ENCODE measurements at regions not wholly inside any gene's neighbourhood (a gene's known extent, or its start where the extent isn't known, plus 50 kb on each side); places are given as distances from the start of the nearest gene placed in this dataset.

DNA sequence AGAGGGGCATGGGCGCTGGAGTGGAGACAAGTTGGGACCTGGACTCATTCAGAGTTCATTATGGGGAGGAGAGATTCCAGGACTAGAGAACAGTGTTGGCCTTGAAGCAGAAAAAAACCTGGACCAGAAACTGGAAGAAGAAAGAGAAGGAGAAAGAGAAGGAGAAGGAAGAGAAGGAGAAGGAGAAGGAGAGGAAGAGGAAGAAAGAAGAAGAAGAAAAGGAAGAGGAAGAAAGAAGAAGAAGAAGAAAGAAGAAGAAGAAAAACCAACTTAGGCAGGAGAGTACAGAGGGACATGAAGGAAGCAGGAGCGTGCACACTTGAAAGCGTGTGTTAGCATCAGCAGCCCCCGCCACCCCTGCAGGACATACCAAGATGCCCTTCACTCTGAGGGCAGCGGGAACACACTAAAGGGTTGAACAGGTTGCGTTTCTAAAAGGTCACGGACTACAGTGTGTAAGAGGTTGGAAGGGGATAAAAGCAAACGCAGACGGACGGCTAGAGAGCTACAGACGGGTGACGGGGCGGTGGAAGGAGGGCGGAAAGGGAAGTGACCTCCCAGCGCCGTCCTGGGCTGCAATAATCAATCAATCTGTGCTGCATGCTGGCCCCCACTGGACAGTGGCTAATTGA, 95.3 kb downstream of the SEC61G start:
- ATAC-seq (no peak), DNase-seq (no peak)
- no peaks in the 10 kb centered on the region for H3K4me1 ChIP-seq
- in situ Hi-C loops (cut with MboI; ENCODE audit: low sequenced_read_pairs in 4 of 4) (no loop called here), intact Hi-C loops (cut with DNase I; ENCODE audit: low total_unique reads) (no loop called here)
- H3K4me3 ChIP-seq = peak overlapping the region in 2 of 4 donors; percentile 25 to 28
- H3K27me3 ChIP-seq = peaks cover 0 to 8% (median 0%) of the 10 kb centered on the region in 3 donors
- TF ChIP-seq CTCF (IDR thresholded peaks at IDR 0.05 in 4 of 5, conservative IDR thresholded peaks at IDR 0.05 in 1 of 5) (no peak), POLR2A (IDR thresholded peaks at IDR 0.05) (no peak)
- H3K27ac ChIP-seq = no peak overlapping the region
- H3K36me3 ChIP-seq = no peaks in the 10 kb centered on the region
- no peaks in the 10 kb centered on the region for H3K9me3 ChIP-seq

- Histone ChIP-seq H3K4me1 (no peaks in the 10 kb centered on the region), H3K27ac (no peak overlapping the region), H3K27me3 (peaks cover 0 to 8% (median 0%) of the 10 kb centered on the region in 3 donors), H3K36me3 (no peaks in the 10 kb centered on the region), H3K9me3 (no peaks in the 10 kb centered on the region), H3K4me3 (no peak overlapping the region)
- intact Hi-C loops (cut with DNase I; ENCODE audit: low total_unique reads) = no loop called here
- in situ Hi-C loops (cut with MboI; ENCODE audit: low sequenced_read_pairs in 4 of 4) = no loop called here
- no peak for DNase-seq
- TF ChIP-seq CTCF (IDR thresholded peaks at IDR 0.05 in 4 of 5, conservative IDR thresholded peaks at IDR 0.05 in 1 of 5) (no peak), POLR2A (IDR thresholded peaks at IDR 0.05) (no peak)
- no peak for ATAC-seq
These were observed 95.8 kb downstream of the SEC61G start for GRCh38 chr7:54663186-54663585.

DNA sequence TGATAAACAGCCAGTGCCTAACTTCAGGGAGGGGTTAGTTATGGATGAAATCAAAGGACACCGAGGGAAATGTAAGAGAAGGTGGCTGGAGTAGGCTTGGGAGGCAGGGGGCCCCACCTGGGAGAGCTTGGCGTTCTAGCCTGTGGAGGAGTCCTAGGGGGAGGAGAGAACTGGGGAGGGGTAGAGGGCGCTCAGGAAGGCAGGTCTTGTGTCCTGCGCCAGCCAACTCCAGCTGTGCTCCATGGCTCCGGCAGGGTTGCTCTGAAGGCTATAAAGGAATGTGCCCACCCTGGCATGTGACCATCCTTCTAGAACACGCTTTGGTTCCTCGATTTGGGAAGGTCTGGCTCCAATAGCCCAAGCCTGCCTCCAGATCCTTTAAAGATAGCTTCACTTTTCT, 96.3 kb downstream of the SEC61G start:
- TF ChIP-seq POLR2A (IDR thresholded peaks at IDR 0.05) (no peak), CTCF (IDR thresholded peaks at IDR 0.05 in 4 of 5, conservative IDR thresholded peaks at IDR 0.05 in 1 of 5) (no peak)
- Histone ChIP-seq H3K36me3 (no peaks in the 10 kb centered on the region), H3K9me3 (no peaks in the 10 kb centered on the region), H3K4me3 (no peak overlapping the region), H3K27ac (no peak overlapping the region), H3K27me3 (peaks cover 0 to 8% (median 0%) of the 10 kb centered on the region in 3 donors), H3K4me1 (no peaks in the 10 kb centered on the region)
- no peak for DNase-seq
- no peak for ATAC-seq
- in situ Hi-C loops (cut with MboI; ENCODE audit: low sequenced_read_pairs in 4 of 4) (no loop called here), intact Hi-C loops (cut with DNase I; ENCODE audit: low total_unique reads) (no loop called here)

DNA sequence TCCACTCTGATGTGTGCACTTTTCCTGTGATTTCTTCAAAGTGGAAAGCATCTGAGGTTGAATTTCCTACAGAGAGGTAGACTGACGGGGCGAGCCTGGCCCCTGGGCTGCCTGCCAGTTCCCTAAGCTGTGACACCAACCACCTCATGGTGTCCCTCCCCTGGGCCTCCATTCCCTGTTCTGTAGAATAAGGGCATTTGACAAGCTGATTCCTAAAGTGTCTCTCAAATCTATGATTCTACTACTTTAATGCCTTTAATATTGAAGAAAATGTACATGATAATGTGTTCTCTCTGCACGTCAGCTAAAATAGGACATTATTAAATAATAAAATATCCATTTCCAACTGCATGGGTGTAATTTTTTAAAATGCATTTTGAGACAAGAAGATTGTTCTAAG, 105.1 kb downstream of the SEC61G start:
- H3K27me3 ChIP-seq = no peaks in the 10 kb centered on the region
- ATAC-seq (no peak), DNase-seq (no peak)
- no peaks in the 10 kb centered on the region for H3K9me3 ChIP-seq
- TF ChIP-seq POLR2A (IDR thresholded peaks at IDR 0.05) (no peak), CTCF (IDR thresholded peaks at IDR 0.05 in 4 of 5, conservative IDR thresholded peaks at IDR 0.05 in 1 of 5) (no peak)
- in situ Hi-C loops (cut with MboI; ENCODE audit: low sequenced_read_pairs in 4 of 4) (no loop called here), intact Hi-C loops (cut with DNase I; ENCODE audit: low total_unique reads) (no loop called here)
- no peak overlapping the region for H3K27ac ChIP-seq
- no peaks in the 10 kb centered on the region for H3K4me1 ChIP-seq
- no peak overlapping the region for H3K4me3 ChIP-seq
- no peaks in the 10 kb centered on the region for H3K36me3 ChIP-seq

GRCh38 chr7:54643064-54643463, 100.9 kb downstream of the VSTM2A start:
- TF ChIP-seq POLR2A (IDR thresholded peaks at IDR 0.05) (no peak), CTCF (IDR thresholded peaks at IDR 0.05 in 4 of 5, conservative IDR thresholded peaks at IDR 0.05 in 1 of 5) (no peak)
- Histone ChIP-seq H3K4me1 (no peaks in the 10 kb centered on the region), H3K4me3 (no peak overlapping the region), H3K9me3 (no peaks in the 10 kb centered on the region), H3K27ac (no peak overlapping the region), H3K27me3 (no peaks in the 10 kb centered on the region), H3K36me3 (no peaks in the 10 kb centered on the region)
- in situ Hi-C loops (cut with MboI; ENCODE audit: low sequenced_read_pairs in 4 of 4) = no loop called here
- DNase-seq (no peak), ATAC-seq (no peak)
- intact Hi-C loops (cut with DNase I; ENCODE audit: low total_unique reads) = no loop called here
